HG02623 (cell line): ENCODE measurements at regions not wholly inside any gene's neighbourhood (a gene's known extent, or its start where the extent isn't known, plus 50 kb on each side); places are given as distances from the start of the nearest gene placed in this dataset.
"Not testable (repeated sequence)": the region's sequence is repeated elsewhere in the genome, so short reads cannot be mapped to it uniquely, and the experiment has no call there.

Experiments used
- ATAC-seq: cut with Tn5 transposase; IDR thresholded peaks from one replicate; pipeline ENCODE4 v1.9.1; 2021; ENCODE audit warnings: moderate library complexity; ENCODE audit not compliant: unreplicated experiment

GRCh38 chr18:28512357-28512756 is 335.4 kb upstream of the CDH2 start:
- ATAC-seq: peak; percentile 56

DNA sequence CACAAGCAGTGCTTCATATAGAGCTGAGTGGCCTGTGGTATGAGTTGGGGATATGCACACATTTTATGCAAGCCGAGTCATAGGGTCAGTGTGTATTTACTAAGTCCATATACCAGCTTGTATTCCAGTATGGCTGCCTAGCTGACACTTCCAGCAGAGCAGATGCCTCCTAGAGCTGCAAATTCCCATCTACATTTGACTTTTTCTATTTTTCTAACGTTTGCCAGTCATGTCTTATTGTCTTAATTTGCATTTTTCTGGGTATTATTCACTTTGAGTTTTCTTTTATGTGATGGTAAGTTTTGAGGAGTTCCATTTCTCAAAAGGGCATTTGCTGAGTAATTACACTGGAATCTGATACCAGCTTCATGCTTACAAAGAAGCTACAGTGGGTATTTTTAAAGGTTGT is 334.5 kb upstream of the CDH2 start:
- ATAC-seq: no peak

DNA sequence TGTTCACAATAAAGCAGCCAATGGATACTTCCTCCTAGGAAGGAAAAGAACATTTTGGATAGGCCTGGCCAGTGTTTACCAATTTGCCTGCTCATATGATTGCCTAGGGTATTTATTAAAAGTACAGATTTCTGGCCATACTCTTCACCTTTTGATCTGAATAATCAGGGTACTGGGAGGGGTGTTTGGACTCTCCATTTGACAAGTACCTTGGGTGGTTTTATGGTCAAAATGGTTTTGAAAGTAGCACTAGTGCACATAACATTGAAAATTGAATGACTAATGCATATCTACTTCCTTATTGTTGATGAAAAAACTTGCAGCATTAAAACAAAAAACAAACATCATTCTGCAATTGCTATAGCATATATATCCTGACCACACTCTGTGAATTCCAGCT is 333.3 kb upstream of the CDH2 start:
- no peak for ATAC-seq

DNA sequence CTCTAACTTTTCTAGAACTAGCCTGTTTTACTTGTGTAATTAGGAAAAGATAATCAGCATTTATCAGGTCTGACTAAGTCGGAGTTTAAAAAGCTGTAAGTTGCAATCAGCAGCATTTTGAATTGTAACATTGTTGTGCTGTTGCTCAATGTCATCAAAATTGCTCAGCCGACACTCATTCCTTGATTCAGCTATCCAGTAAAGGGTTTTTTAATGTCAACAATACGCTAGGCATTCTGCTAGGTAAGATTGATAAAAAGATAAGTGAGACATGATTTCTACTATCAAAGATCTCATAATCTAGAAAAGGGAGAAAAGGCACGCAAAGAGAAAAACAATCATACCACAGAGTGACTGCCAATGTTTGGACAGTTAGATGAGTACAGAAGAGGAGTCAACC is 327.1 kb upstream of the CDH2 start:
- no peak for ATAC-seq

- ATAC-seq: no peak
These were observed 317.2 kb upstream of the CDH2 start for GRCh38 chr18:28494151-28494550.

DNA sequence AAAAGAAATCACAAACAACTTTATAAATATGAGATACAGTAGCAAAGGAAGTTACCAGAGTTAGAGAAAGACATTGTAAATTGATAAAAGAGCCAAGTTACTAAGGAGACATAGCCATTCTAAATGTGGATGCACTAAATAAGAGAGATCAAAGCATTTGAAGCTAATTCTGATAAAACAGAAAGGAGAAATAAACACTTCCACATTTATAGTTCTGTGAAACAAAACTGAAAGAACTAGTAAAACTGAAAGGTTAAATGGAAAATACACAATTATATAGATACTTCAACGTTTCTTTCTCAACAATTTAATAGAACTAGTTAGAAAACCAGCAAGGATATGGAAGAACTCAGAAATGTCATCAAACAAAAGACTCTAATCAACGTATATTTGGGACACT is 309.0 kb upstream of the CDH2 start:
- peak; percentile 63 for ATAC-seq

GRCh38 chr18:28485210-28485801 is 308.4 kb upstream of the CDH2 start:
- ATAC-seq: no peak

GRCh38 chr18:28478531-28478930 is 301.6 kb upstream of the CDH2 start:
- ATAC-seq: no peak

- ATAC-seq: no peak
These were observed 299.4 kb upstream of the CDH2 start for GRCh38 chr18:28476302-28476701.

GRCh38 chr18:28469946-28470345 is 293.0 kb upstream of the CDH2 start:
- no peak for ATAC-seq

GRCh38 chr18:28468901-28469300 is 292.0 kb upstream of the CDH2 start:
- ATAC-seq: no peak

GRCh38 chr18:28466204-28466603 is 289.3 kb upstream of the CDH2 start:
- no peak for ATAC-seq

- ATAC-seq: no peak
These were observed 282.7 kb upstream of the CDH2 start for GRCh38 chr18:28459587-28459986.

- no peak for ATAC-seq
These were observed 281.8 kb upstream of the CDH2 start for GRCh38 chr18:28458751-28459150.

DNA sequence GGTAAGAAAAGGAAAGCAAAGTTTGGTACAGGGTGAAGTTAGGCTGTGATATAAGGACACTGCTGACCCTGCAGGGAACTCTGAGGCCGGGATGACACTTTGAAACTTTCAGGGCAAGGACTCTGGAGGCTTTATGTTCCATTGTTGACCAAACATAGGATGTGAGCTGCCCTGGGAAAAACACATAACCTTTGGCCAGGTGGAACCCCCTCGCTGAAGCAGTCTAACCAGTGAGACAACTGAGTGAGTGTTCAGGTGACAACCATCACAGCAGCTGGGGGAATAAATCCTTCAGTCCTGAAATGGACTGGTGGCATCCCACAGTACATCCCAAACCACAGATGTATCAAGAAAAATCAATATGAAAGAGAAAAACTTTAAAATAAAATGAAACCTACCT is 280.9 kb upstream of the CDH2 start:
- ATAC-seq: no peak

DNA sequence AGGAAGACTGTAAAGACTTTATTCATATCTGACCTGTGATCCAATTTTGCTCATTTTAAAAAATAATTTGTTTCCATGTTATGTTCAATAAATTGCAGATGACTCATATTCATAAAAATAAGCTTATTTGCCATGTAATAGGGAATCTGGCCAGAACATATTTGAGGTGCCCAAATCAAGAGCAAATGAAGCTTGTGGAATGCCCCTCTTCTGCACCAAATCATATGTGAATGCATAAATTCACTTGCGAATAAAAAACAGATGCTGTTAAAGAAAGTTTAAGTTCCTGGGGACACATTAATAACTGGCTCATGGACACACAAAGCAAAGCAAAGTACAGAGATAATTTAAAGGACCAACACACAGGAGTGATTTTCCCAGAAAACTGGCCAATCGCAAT is 279.0 kb upstream of the CDH2 start:
- ATAC-seq: no peak

GRCh38 chr18:28439870-28440269 is 262.9 kb upstream of the CDH2 start:
- no peak for ATAC-seq

GRCh38 chr18:28438381-28438780 is 261.5 kb upstream of the CDH2 start:
- ATAC-seq: no peak

DNA sequence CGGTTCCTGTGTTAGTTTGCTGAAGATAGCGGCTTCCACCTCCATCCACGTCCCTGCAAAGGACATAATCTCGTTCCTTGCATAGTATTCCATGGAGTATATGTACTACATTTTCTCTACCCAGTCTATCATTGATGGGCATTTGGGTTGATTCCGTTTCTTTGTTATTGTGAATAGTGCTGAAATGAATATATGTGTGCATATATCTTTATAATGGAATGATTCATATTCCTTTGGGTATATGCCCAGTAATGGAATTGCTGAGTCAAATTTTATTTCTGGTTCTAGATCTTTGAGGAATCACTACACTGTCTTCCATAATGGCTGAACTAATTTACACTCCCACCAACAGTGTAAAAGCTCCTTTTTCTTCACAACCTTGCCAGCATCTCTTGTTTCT is 255.4 kb upstream of the CDH2 start:
- ATAC-seq: no peak

GRCh38 chr18:28425886-28426285 is 249.0 kb upstream of the CDH2 start:
- no peak for ATAC-seq

- ATAC-seq: no peak
These were observed 245.6 kb upstream of the CDH2 start for GRCh38 chr18:28422577-28422976.

DNA sequence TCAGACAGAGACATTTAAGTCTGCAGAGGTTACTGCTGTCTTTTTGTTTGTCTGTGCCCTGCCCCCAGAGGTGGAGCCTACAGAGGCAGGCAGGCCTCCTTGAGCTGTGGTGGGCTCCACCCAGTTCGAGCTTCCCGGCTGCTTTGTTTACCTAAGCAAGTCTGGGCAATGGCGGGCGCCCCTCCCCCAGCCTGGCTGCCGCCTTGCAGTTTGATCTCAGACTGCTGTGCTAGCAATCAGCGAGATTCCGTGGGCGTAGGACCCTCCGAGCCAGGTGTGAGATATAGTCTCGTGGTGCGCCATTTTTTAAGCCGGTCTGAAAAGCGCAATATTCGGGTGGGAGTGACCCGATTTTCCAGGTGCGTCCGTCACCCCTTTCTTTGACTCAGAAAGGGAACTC is 245.0 kb upstream of the CDH2 start:
- not testable (repeated sequence) for ATAC-seq

- no peak for ATAC-seq
These were observed 235.6 kb upstream of the CDH2 start for GRCh38 chr18:28412521-28412920.

DNA sequence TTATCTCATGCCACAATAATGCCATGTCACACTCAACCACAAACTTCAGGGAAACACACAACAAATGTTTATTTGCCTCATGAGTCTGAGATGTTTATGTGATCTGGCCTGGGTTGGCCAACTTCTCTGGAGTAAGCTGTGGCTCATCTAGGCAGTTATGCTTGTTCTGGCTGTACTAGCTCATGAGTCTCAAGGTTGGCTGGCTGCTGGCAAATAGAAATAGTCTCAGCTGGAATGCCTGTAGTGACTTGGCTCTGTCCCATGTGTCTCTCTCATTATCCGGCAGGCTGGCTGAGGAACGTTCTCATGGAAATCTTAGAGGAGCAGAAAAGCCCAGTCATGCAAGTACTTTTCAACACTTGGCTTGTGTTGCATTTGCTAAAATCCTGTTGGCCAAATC is 234.9 kb upstream of the CDH2 start:
- no peak for ATAC-seq
